Renal cortical epithelial cell (primary cell): ENCODE measurements at regions not wholly inside any gene's neighbourhood (a gene's known extent, or its start where the extent isn't known, plus 50 kb on each side); places are given as distances from the start of the nearest gene placed in this dataset.
A peak's percentile ranks its signal among the peaks of the same experiment; 100 is the strongest.

Experiments used
- DNase-seq: peaks from one replicate; pipeline ENCODE4 v3.0.0-alpha.2; 2011; ENCODE audit warnings: low read depth

DNA sequence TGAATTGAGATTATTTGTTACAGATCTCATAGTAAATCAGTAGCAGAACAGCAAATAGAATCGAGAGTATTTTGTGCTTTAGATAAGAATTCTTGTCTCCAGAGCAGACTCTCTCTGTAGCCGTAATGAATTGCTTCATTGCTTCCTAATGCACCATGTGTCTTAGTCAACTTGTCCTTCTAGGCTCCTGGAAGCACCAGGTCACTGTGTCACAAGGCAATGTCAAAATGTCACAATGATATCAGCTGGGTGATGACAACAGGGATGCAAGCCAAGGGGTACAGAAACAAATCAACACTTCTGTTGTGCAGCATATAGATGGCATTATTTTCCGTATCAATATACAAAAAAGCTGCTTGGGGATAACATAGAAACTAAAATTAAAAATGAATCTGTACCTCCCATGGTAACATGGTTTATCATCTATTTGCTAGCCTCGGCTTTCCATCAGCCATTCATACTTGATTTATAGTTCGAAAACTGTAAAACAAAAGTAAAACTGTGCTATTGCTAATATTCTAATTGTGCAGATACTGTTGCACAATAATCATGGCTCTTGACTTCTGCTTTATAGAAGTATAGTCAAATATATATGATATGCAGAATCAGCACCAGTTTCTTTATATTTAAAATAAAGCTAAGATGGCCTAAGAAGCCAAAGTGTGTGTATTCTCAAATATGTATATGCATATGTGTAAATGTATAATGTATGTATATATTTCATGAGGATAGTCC lies 435.9 kb upstream of the TLE4 start:
- DNase-seq, result no peak

DNA sequence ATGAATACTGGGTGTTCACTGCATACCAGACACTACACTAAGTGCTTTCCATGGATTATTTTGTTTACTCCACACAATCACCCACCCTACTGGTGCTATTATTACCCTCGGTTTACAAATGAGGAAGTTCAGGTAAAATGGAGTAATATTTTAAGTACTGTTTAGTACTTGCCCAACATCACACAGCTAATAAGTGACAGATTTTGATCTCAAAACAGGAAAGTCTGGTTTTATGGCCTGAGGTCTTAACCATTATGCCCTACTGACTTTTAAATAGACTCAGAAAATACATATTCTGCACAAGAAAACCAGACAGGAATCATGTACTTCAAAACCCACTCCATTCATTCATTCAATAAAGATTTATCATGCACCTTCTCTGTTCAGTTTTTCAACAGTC lies 431.0 kb upstream of the TLE4 start:
- peak; percentile 57 for DNase-seq

DNA sequence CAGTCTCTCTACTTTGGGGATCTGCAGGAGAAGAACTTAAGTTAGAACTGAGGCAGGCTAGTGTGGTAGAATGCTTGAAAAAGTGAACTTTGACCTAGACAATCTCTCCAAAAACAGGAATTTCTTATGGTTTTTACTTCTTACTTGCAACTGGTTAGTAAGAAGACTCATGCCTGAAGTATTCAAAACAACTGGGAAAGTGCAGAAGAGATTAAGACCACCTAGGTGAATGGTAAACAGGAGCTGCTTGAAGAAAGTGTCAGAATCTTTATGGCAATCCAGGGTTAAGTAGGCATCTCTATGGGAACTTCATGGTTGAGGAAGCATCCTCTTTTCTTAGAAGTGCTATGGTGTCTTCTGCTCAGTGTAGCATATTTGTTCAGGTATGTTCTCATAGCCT lies 428.6 kb upstream of the TLE4 start:
- no peak for DNase-seq

DNA sequence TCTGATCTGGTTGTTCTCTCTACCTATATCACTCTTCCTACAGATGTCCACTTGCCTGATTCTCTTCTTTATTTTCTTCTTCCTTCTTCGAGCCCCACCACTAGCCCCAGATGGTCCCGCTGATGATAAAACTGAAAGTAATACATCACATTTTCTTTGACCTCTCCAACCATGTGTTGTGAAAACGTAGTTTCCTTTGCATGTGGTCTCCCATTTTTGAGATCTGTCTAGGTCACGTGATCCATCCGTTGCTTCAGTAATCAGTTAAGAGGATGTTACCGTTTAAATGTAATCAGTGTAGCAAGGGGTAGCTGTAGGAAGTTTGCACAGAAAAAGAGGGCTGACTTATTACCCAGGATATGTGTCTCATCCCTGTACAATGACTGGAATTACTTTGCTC lies 426.3 kb upstream of the TLE4 start:
- DNase-seq, result no peak

DNA sequence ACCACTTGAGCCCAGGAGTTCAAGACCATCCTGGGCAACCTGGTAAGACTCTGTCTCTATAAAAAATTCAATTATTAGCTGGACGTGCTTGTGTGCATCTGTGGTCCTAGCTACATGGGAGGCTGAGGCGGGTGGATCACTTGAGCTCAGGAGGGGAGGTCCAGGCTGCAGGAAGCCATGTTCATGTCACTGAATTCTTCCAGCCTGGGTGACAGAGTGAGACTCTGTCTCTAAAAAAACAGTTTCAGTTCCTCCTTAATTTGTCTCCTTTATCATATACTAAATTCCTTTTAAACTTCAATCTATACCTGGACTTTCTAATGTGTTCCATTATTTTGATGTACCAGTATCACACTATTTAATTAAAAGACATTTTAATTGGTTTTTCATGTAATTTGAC lies 422.2 kb upstream of the TLE4 start:
- no peak for DNase-seq

DNA sequence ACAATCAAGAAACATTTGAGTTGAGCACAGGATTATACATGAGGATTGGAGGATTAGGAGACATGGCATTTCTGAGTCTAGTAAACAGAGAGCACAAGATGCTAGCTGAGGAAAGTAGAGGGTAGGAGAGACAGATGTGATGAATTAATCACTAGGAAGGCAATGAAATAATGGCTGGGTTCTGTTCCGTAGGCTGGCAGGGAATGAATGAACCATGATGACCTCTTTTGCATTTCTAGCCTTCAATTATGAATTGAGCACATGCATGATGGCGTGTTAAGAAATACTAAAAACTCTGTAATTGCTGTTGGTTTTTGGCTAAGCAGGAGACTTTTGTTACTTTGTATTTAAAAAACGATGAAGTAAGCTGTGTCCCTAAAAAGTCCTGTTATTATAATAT lies 420.0 kb upstream of the TLE4 start:
- DNase-seq, result no peak

DNA sequence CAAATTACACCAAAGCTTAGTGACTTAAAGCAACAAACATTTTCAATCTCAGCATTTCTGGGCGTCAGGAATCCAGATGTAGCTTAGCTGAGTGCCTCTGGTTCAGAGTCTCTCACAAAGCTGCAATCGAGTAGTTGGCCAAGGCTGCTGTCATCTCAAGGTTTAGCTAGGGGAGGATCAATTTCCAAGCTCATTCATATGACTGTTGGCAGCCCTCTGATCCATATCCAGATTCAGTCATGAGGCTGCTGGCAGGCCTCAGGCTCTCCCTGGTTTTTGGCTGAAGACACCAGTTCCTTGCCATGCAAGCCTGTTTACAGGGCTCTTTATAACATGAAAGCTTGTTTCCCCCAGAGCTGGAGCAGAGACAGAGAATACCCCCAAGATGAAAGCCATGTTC lies 419.5 kb upstream of the TLE4 start:
- no peak for DNase-seq

DNA sequence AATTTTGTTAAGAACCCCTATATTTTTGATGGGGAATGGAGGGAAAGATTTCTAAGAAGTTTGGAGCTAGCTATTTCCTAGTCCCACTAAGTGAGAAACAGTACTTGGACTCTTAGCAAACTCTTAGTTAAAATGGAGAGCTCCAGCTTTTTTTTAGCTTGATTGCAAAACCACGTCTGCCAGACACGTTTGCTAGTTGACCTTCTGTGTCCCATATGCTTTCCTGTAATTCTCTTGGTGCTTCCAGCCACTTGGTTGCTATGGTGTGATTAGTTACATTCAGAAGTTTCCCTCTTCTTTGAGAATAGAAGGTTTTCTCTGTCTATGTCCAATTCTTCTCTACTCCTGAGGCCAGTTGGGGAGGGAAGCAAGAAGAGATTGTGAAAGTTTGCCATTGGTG lies 417.0 kb upstream of the TLE4 start:
- DNase-seq, result no peak

DNA sequence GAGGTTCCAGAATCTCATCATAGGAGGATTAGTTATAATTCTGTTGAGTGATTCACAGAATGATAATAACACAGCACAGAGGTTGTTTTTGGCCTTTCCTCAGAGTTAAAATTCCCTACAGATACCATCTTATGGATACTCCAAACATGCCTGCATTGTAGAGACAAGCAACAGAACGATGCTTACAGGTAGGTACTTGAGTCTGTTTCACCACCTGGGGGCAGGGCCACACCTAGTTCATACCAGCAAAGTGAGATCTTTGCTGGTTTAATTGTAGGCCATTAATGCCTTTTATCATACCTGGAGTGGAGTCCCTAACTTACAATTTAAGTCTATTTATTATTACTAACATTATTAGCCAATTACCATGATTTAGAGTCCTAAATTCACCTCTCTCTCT lies 416.5 kb upstream of the TLE4 start:
- no peak for DNase-seq

DNA sequence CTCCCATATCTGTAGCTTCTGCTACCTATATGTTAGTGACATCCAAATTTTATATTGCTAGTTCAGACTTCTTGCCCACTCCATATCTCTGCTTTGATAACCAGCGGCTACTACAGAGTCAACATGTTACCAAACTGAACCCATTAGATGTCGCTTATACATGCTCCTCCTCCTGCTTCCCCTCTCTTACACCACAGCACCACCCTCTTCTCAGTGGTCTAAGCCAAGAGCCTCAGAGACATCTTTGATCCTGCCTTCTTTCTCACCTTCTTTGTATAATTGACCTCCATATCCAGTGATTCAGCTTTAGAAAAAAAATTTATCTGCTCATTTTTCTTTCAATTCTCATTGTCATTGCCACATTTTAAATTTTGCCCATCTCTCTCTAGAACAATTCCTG lies 408.2 kb upstream of the TLE4 start:
- no peak for DNase-seq

DNA sequence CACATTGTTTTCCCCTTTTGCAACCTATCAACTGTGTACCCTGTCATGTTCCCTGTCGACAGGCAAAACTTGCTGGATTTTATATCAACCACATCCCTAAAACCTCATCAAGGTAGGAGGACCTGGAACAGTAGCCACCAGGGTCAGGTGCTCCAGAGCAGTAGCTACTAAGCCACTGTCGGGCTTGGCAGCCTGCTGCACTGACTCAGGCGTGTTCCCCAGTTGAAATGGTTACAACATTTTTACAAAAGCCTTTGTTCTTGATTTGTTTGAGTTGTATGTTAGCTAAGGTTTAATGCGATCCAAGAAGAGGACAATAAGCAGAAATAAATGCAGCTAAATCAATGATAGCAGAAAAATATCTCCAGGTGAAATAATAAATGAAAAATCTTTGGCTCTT lies 407.4 kb upstream of the TLE4 start:
- no peak for DNase-seq

DNA sequence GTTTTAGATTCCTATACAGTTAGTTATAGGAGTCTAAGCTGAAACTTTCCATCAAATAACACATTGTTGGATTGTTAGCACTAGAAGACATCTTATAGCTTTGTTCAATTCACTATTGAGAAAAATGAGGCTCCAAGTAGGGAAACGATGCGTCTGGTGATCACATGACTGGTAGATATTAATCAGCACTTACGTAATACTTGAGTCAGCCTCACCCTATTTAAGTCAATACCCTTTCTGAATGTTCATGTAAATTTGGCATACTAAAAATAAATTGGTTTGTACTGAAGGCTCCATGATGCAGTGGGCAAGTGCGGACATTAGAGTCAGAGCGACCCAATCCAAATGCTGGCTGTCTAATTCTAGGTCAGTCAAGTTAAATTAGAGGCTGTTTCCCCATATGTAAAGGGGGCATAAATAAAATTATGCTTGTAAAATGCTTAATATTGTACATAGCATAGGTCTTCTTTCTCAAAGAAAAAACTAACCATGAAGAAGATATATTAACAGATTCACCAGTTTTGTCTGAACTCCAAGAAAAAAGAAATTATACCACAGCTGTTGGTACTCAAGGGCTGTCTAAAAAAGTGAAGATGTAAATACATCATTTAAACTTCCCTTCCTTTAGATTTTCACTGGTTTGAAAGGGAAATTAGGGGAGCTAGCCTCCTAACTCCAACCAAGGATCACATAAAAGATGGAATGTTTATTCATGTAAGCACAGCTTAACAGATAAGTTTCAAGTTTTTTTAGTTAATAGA lies 406.6 kb upstream of the TLE4 start:
- peak; percentile 10 for DNase-seq

DNA sequence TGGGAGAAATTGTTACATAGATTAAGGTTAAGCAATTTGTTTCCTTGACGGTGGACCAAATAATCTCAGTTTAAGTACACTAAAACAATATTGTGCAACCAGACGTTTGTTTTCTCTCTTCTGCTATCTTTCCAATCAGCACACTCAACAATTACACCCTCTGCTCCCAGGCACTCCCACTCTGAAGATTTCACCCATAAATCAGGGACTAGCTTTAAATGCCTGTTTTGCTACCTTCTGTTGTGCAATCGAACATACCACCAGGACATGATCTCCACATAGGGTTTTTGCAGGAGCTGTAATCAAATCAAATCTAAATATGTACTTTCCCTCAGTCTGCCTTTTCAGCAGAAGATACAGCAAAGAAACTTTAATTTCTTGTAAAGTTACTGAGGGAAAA lies 405.8 kb upstream of the TLE4 start:
- peak; percentile 47 for DNase-seq

DNA sequence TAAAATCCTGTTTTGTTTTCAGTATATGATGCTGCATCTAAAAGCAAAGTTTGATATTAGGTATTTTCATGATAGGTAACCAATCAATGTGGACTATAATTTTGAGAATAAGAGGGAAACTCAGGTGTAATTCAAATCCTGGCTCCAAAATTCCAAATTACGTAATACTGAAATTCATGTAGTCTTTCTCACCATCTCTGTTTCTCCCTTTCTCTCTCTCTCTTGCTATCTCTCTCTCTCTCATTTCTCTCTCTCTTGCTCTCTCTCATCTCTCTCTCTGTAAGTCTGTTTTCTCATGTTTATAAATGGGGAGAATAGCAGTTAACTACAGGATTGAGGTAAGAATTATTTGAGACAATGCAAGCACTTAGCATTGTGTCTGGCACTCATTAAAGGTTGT lies 401.1 kb upstream of the TLE4 start:
- no peak for DNase-seq

DNA sequence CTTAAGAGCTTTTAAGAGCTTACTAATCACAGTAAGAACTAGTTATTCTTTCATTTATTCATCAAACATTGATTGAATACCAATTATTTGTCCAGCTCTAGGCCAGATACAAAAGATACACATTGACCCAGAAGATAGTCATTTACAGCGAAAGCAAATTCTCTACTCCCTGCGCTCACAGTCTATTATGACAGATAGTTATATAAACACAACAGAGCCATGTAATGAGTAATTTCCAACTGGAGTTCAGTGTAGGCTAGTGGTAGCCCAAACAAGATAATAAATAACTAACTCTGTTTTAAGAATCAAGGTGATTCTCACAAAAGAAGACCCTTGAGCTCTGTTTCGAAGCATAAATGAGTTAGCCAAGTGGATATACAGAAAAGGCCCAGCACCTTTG lies 397.8 kb upstream of the TLE4 start:
- no peak for DNase-seq

DNA sequence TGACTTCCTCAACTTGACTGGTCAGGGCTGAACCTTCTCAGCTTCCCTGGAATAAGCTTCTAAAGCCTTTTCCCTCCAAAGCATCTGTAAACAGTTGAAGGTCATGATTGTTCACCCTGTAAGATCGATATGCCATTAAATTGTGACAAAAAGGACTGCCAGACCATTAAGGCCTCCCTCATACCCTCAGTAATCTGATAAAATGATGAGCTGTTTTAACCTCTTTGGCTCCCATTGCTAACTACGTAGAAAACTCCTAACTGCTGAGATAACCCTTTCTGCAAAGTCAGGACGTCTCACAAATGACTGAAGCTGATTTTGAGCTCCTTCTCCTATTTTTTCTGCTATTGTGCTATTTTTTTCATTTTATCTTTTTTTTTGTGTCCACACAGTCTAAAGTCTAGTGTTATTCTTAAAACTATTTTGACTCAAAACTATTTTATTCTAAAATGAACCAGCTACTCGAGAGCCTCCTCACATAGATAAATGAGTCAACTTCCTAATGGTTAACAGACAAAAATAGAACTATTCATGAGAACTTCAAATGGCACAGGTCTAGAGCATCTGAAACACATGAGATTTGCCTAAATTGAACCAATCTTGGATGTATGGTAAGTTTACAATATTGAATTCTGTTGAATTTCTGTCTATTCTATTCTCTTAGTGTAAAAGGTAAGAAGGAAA lies 395.6 kb upstream of the TLE4 start:
- DNase-seq, result no peak

DNA sequence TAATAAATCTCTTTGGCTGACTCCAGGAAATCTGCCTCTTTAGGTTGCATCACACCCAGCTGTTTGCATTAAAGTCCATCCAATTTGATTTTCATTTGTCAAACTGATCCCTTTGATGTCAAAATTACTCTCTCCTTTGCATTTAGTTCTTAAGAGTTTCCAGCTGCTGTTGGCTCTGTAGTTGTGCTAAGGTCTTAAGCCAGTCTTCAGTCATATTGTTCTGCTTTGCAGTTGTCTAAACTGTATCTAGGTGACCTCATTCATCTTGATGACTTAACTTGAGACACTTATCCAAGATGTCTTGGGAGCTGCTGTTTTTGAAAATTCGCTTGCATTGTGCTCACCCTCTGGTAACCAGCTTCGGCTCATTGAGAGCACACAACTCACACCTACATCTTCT lies 386.9 kb upstream of the TLE4 start:
- DNase-seq, result no peak

DNA sequence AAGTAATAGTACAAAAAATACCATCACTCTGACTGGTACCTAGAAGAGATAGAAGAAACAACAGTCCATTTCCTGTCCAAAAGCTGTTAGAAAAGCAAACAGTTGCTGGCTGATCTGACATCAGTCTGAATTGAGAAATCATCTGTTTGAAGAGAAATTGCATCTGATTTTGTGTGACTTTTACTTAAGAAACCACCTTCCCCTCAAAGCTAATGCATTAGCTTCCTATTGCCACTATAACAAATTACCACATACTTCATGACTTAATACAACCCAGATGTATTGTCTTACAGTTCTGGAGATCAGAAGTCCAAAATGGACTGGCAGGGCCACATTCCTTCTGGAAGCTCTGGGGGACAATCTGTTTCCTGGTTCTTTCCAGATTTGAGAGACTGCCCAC lies 385.9 kb upstream of the TLE4 start:
- DNase-seq, result no peak

DNA sequence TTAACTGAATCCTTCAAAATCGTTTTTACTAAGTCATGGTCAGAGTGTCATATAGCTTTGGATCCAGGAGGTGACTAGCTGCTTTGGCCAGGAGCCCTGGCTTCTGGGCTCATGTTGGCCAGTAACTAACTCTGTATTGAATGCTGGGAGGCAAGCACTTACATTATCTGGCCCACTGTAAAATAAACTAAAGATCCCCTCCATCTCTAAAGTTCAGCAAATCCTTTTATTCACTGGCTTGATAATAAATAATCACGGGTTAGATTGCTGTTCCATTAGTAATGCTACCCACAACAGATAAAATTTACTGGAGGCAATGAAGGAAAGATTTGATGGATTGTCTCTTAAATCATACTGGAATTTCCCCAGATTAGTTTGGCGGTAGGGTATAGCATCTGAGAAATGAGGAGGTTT lies 382.2 kb upstream of the TLE4 start:
- no peak for DNase-seq

DNA sequence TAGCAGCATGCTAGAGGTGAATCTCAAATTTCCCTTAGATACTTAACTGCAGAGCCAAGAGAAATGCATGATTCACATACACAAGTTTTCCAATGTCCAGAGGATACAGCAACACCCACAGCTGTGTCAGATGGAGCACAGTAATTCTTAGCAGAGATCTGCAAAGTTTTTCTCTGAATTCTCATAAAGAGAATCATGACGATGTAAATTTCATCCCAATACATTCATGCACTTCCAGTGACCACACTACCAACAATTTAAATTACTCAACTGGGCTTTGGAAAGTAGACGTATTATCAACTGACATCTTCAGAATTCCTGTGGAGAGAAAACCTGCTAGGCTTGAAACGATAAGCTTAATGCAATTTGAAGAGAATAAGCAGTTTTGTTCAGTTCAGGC lies 378.8 kb upstream of the TLE4 start:
- no peak for DNase-seq

DNA sequence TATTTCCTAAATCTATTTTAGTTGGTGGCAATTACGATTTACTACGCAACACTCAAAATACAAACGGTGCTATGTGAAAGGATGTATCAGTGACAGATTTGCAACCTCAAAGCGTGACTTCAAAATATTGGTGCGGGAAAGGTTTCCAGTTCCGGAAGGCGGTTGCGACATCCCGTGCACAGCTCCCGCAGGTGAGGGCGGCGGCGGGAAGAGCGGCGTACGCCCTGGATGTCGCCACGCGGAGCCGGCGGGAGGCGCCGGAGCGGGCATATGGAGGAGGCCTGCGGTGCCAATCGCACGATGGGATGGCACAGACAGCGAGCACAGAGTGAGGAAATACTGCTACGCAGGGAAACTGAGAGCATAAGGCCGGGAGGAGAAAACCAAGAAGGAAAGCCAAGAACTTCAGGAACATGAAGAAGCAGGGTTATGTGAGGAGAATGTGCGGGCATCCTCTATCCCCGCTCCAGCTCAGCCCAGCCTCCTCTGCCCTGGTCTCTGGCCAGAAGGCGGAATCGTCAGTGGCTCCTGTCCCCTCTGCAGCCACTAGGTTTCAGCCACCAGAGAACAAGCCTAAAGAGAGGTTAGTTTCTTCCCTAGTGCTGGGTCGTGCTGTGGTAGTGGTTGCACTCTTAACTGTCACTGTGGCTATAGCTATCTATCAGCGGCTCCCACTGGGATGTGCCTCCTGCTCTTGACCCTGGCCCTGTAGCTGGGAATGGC lies 378.1 kb upstream of the TLE4 start:
- DNase-seq, result no peak

DNA sequence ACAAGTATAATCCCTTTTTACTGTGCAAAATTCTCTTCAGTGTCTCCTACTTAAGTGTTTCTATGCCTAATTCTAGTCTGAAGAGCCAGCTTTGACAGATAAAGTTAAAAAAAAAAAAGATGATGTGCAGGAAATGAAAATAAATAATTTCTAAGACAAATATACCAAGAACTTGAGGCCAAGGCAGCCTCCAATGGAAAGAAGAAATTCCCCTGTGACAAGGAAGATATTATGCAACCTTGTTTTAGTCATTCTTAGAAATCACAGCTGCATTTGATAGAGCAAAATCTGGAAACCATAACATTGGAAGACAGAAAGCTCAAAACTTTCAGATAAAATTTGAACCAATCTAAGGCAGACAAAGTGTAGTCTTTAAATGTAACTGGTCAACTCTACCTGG lies 375.9 kb upstream of the TLE4 start:
- DNase-seq, result peak; percentile 4

DNA sequence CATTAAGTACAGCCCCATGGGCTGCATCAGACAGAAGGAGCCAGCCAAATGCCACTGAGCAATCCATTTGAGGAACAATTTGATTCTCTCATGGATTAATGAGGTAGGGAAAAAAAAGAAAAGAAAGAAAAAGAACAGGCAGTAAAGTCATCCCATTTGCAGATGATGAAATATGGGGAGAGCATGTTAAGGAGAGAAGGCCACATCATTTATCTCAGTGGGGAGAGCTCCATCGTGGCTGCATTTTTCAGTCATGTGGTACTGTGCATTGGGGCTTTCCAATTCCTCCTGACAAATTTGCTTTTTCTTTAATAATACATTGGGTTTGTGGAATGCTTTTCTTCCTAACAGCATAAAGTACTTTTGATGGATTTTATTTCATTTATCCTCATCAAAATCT lies 375.2 kb upstream of the TLE4 start:
- no peak for DNase-seq
